Osteocyte (in vitro differentiated cells): ENCODE measurements at regions not wholly inside any gene's neighbourhood (a gene's known extent, or its start where the extent isn't known, plus 50 kb on each side); places are given as distances from the start of the nearest gene placed in this dataset.

Experiments
- DNase-seq: peaks from one replicate; pipeline ENCODE4 v3.0.0; 2021; ENCODE audit warnings: mixed read lengths; ENCODE audit not compliant: unreplicated experiment; ENCODE audit errors: extremely low spot score
- H3K27ac Mint-ChIP-seq: one replicate; pipeline ENCODE4 v1.8.0; 2021; ENCODE audit warnings: mild to moderate bottlenecking, mixed read lengths; ENCODE audit not compliant: unreplicated experiment
- H3K27me3 Mint-ChIP-seq: one replicate; pipeline ENCODE4 v1.8.0; 2021; ENCODE audit warnings: mixed read lengths; ENCODE audit not compliant: unreplicated experiment
- H3K36me3 Mint-ChIP-seq: one replicate; pipeline ENCODE4 v1.8.0; 2021; ENCODE audit warnings: mixed read lengths; ENCODE audit not compliant: unreplicated experiment
- H3K4me1 Mint-ChIP-seq: one replicate; pipeline ENCODE4 v1.8.0; 2021; ENCODE audit warnings: mixed read lengths; ENCODE audit not compliant: unreplicated experiment
- H3K4me3 Mint-ChIP-seq: one replicate; pipeline ENCODE4 v1.8.0; 2021; ENCODE audit warnings: mild to moderate bottlenecking, moderate library complexity, mixed read lengths; ENCODE audit not compliant: unreplicated experiment
- H3K9me3 Mint-ChIP-seq: one replicate; pipeline ENCODE4 v1.8.0; 2021; ENCODE audit warnings: mixed read lengths; ENCODE audit not compliant: unreplicated experiment
- TF ChIP-seq, protein P1 (sequence below): fragments of 200-600 bp; sonication (generic); IDR thresholded peaks from 2 replicates; pipeline ENCODE4 v1.5.0; 2021; ENCODE audit warnings: antibody characterized with exemption, mild to moderate bottlenecking, moderate library complexity

DNA sequence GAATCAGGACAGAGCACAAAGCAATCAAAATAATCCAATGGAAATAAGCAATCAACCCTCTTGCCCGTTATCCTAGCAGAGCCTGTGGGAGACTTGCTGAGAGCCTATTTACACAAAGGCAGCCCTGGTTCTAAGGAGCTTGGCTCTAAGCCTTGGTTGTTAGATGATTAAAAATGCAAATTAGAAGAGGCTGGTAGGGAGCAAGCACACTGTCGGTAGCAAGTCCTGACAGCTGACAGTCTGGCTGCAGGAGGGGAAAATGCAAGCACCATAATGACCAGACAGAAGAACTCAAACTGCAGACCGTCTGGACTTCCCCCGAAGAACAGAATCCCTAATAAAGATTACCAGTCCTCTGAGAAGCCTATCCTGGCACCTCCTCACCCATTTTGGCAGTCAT is 131.8 kb upstream of the CTTNBP2 start:
- peaks cover 6% of the 10 kb centered on the region for H3K9me3 Mint-ChIP-seq
- TF ChIP-seq, protein P1, sequence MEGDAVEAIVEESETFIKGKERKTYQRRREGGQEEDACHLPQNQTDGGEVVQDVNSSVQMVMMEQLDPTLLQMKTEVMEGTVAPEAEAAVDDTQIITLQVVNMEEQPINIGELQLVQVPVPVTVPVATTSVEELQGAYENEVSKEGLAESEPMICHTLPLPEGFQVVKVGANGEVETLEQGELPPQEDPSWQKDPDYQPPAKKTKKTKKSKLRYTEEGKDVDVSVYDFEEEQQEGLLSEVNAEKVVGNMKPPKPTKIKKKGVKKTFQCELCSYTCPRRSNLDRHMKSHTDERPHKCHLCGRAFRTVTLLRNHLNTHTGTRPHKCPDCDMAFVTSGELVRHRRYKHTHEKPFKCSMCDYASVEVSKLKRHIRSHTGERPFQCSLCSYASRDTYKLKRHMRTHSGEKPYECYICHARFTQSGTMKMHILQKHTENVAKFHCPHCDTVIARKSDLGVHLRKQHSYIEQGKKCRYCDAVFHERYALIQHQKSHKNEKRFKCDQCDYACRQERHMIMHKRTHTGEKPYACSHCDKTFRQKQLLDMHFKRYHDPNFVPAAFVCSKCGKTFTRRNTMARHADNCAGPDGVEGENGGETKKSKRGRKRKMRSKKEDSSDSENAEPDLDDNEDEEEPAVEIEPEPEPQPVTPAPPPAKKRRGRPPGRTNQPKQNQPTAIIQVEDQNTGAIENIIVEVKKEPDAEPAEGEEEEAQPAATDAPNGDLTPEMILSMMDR: no peak
- H3K27me3 Mint-ChIP-seq: peaks cover 5% of the 10 kb centered on the region
- no peak for DNase-seq
- peaks cover 4% of the 10 kb centered on the region for H3K4me1 Mint-ChIP-seq
- H3K4me3 Mint-ChIP-seq: no peak overlapping the region
- no peaks in the 10 kb centered on the region for H3K36me3 Mint-ChIP-seq
- no peak overlapping the region for H3K27ac Mint-ChIP-seq

GRCh38 chr7:118006979-118007378 is 133.7 kb upstream of the CTTNBP2 start:
- H3K4me3 Mint-ChIP-seq: no peak overlapping the region
- no peaks in the 10 kb centered on the region for H3K36me3 Mint-ChIP-seq
- H3K9me3 Mint-ChIP-seq: peaks cover 6% of the 10 kb centered on the region
- H3K27me3 Mint-ChIP-seq: peaks cover 5% of the 10 kb centered on the region
- H3K4me1 Mint-ChIP-seq: peaks cover 4% of the 10 kb centered on the region
- TF ChIP-seq, protein P1: no peak
- DNase-seq: no peak
- no peak overlapping the region for H3K27ac Mint-ChIP-seq

GRCh38 chr7:118009419-118009818 is 136.2 kb upstream of the CTTNBP2 start:
- H3K9me3 Mint-ChIP-seq: peaks cover 6% of the 10 kb centered on the region
- TF ChIP-seq, protein P1: no peak
- H3K4me1 Mint-ChIP-seq: peaks cover 4% of the 10 kb centered on the region
- H3K27ac Mint-ChIP-seq: no peak overlapping the region
- no peak for DNase-seq
- no peak overlapping the region for H3K4me3 Mint-ChIP-seq
- H3K36me3 Mint-ChIP-seq: no peaks in the 10 kb centered on the region
- H3K27me3 Mint-ChIP-seq: peaks cover 5% of the 10 kb centered on the region

- TF ChIP-seq, protein P1: no peak
- Mint-ChIP-seq H3K4me3 (no peak overlapping the region), H3K27ac (no peak overlapping the region), H3K27me3 (no peaks in the 10 kb centered on the region), H3K9me3 (peaks cover 6% of the 10 kb centered on the region), H3K4me1 (peaks cover 4% of the 10 kb centered on the region), H3K36me3 (no peaks in the 10 kb centered on the region)
- DNase-seq: no peak
Observed at GRCh38 chr7:118011652-118012051, 138.4 kb upstream of the CTTNBP2 start.

GRCh38 chr7:118013252-118014010 is 140.2 kb upstream of the CTTNBP2 start:
- no peaks in the 10 kb centered on the region for H3K4me1 Mint-ChIP-seq
- DNase-seq: no peak
- no peak overlapping the region for H3K27ac Mint-ChIP-seq
- H3K9me3 Mint-ChIP-seq: peaks cover 15% of the 10 kb centered on the region
- no peaks in the 10 kb centered on the region for H3K36me3 Mint-ChIP-seq
- H3K4me3 Mint-ChIP-seq: no peak overlapping the region
- TF ChIP-seq, protein P1: no peak
- no peaks in the 10 kb centered on the region for H3K27me3 Mint-ChIP-seq
